HTR-8/SVneo (cell line): ENCODE measurements at regions not wholly inside any gene's neighbourhood (a gene's known extent, or its start where the extent isn't known, plus 50 kb on each side); places are given as distances from the start of the nearest gene placed in this dataset.

Source experiments
- DNase-seq: peaks from one replicate; pipeline ENCODE4 v3.0.0; 2011; ENCODE audit warnings: low spot score, mixed read lengths; ENCODE audit not compliant: insufficient read length
- FAIRE-seq: peaks from 2 replicates; lab custom pipeline; 2011; peaks lifted over from hg19 to GRCh38; lab: Jason Lieb, UNC

GRCh38 chr6:164532198-164533044 lies 777.0 kb downstream of the C6orf118 start:
- DNase-seq (no peak), FAIRE-seq (no peak)

- no peak for DNase-seq
- FAIRE-seq = no peak
Measured at GRCh38 chr6:164531736-164532135, 777.7 kb downstream of the C6orf118 start.

- FAIRE-seq (no peak), DNase-seq (no peak)
Measured at GRCh38 chr6:164528539-164528938, 780.9 kb downstream of the C6orf118 start.

DNA sequence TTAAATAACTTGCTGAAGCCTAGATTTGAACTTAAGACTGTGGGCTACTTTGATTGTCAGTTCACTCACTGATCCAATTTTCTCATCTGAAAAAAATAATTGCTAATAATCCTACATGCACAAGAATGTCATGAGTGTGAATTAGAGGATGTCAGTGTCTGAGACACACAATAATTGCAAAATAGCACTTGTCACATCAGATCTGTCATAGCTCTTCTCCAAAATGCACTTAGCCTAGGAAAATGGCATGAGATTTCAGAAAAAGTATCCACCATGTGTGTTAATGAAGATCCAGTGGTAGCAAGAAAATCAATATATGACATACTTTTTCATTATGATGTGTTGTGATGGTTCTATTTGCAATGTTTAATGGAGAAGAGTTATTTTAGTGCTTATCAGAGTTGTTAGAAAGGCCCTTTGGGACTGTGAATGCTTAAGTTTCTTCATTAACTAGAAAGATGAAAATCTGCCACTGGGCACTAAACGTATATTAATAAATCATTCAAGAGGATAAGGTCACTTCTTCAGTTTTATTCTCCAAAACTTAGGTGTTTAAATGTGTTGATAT lies 786.2 kb downstream of the C6orf118 start:
- FAIRE-seq = no peak
- DNase-seq = no peak

DNA sequence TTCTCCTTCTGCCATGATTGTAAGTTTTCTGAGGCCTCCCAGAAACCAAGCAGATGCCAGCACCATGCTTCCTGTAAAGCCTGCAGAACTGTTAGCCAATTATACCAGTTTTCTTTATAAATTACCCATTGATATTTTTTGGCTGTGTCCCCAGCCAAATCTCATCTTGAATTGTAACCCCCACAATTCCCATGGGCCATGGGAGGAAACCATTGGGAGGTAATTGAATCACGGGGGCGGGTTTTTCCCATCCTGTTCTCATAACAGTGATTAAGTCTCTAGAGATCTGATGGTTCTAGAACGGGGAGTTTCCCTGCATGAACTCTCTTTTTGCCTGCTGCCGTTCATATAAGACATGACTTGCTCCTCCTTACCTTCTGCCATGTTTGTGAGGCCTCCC lies 788.5 kb downstream of the C6orf118 start:
- FAIRE-seq (no peak), DNase-seq (no peak)

DNA sequence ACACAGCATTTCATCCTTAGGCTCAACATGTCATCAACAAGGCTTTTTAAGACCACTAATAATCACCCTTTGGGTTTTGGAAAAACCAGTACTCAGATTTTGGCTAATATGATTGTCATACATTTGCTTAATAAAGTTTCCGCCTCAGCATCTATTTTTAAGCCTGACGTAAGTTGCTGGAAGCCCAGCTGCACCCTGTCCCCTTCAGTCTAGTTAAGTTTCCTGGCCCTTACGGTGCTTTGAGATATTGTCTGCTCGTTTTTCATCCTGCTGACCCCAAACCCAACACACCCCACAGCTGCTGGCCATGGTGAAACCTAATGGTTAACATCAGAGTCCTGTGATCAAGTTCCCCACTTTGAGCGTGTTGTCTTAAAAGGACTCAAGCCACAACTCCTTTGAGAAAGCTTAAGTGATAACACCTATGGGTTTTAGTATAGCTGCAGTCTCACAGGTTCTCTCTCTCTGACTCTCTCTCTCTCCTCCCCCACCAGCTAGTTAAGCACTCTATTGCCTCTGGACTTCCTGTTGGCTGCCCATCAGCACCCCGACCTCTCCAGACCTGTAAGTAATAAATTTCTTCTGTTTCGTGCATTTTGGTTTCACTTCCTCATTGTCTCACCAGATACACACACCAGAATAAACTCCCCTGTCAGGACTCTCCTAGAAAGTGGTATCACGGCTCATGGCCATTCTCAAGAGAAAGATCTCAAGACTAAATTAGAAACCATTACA lies 802.0 kb downstream of the C6orf118 start:
- no peak for FAIRE-seq

GRCh38 chr6:164505425-164505824 lies 804.0 kb downstream of the C6orf118 start:
- no peak for DNase-seq
- no peak for FAIRE-seq

More for the DNA sequence above, 802.0 kb downstream of the C6orf118 start:
- DNase-seq = no peak

- FAIRE-seq (no peak), DNase-seq (no peak)
Measured at GRCh38 chr6:164502833-164503232, 806.6 kb downstream of the C6orf118 start.

GRCh38 chr6:164495882-164496495 lies 813.4 kb downstream of the C6orf118 start:
- FAIRE-seq (no peak), DNase-seq (no peak)

GRCh38 chr6:164478426-164478825 lies 831.0 kb downstream of the C6orf118 start:
- FAIRE-seq (no peak), DNase-seq (no peak)

GRCh38 chr6:164477790-164478189 lies 831.6 kb downstream of the C6orf118 start:
- DNase-seq (no peak), FAIRE-seq (no peak)

DNA sequence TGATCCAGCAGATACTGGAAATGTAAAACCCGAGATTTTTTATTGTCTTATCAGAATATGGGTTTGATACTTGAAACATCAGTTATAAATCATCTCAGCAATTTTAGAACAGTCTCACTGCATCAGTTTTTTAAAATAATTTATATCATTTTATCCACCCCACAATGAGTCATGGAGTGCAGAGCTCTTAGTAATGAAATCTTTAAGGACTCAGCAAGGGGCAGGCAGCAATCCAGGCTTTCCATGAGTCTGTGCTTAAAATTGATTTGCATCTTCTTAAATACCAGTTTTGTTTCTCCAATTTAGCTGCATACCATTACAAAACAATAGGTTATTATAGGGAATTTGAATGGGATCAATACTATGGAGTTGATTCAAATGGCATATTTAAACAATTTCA lies 832.3 kb downstream of the C6orf118 start:
- FAIRE-seq (no peak), DNase-seq (no peak)

DNA sequence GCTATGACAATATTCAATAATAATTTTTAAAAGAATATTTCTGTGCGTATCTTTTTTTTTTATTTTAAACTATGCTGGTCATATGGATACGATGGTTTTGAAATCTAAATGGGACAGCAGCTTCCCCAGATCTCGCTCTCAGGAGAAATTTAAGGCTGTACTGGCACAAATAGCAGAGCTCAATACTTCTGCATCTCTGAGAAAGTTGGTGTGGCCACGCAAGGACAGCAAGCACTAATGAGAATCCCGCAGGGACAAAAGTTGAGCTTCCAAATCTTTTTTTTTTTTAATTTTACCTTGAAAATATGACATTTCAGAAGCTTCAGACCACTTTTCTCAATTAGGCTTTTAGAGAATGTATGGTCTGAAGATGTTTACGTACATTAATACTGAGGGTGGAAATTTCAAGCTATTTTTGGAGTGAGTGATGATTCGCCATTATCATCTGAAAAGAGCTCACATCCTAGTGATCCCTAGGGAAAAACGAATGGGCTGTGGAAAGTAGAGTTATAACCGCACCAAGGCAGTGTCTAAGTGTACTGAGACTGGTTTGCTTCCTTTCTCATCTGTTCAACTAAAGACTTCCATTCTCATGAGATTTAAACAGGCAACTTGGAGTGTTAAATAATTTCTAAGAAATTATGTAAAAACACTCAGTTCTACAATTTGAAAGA lies 840.0 kb downstream of the C6orf118 start:
- DNase-seq = no peak
- no peak for FAIRE-seq

GRCh38 chr6:164455835-164456234 lies 853.6 kb downstream of the C6orf118 start:
- DNase-seq = no peak
- no peak for FAIRE-seq

GRCh38 chr6:164453835-164454234 lies 855.6 kb downstream of the C6orf118 start:
- no peak for FAIRE-seq
- DNase-seq = no peak

DNA sequence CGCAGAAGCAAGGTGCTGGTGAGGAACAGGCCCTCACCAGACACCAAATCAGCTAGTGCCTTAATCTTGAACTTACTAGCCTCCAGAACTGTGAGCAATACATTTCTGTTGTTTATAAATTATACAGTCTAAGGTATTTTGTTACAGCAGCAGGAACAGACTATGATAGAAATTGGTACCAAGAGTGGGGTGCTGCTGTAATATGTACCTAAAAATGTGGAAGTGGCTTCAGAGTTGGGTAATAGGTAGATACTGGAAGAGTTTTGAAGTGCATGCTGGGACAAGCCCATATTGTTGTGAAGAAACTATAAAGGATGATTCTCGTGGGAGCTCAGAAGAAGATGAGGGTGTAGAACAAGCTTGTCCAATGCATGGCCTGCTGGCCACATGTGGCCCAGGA lies 866.8 kb downstream of the C6orf118 start:
- no peak for DNase-seq
- no peak for FAIRE-seq

GRCh38 chr6:164439331-164439730 lies 870.1 kb downstream of the C6orf118 start:
- FAIRE-seq = no peak
- no peak for DNase-seq

DNA sequence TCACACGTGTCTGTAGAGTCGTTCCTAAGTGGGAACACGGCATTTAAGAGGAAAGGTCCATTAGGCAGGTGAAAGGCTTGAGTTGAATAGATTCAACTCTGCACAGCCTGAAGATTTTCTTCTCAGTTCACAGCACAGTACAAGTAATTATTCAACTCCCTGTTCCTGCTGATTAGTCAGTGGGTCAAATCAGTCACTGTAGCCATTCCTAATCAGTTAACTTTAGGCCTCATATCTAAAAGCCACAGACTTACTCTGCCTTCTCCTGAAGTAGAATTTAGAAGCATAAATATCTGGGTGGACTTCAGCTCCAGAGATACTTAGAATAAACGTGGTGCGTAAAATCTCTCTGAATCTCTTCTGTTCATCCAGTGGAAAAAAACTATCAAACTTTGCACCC lies 872.4 kb downstream of the C6orf118 start:
- DNase-seq (no peak), FAIRE-seq (no peak)

DNA sequence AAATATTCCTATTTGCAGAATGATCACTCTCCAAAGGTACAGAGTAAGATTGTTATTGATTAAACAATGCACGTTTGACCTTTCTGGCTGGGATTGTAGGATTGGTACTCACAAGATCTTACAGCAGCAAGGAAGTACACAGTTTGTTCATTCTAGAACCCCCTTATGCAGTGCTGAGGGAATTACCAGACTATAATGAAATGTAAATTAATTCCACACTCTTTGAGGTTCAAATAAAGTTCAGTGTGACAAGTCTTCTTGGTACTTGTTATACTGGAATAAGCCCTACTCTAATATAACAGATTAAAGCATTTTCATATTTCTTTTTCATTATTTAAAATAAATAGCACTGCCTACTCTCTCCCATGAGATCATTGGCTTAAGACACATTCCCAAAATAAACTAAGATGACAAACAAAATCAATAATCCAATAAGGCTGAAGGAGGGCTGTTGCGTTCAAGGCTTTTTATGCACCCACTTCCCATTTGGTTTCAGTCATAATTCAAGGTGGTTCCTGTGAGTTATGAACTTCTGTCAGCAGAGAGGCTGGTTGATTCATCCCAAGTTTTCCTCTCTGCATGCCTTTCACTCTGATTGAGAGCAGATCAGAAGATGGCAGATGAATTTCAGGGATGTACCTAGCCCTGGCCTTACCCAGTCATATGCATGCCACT lies 881.5 kb downstream of the C6orf118 start:
- FAIRE-seq = no peak
- no peak for DNase-seq

DNA sequence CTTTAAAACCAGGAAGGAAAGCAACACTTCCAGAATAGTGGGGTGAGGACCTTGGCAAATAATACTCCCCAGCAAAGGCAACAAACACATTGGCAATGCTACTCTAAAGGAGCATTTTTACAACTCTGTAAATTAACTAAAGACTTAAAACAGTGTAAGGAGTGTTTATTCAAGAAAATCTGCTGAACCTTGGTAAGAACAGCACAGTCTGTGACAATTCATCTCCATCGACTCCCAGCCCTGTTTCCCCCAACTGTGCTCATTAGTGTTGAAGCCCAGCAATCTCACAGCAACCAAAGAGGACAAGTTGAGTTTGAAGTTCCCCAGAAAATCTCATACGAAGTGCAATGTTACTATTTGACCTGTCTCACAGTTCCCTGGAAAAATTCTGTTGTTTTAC lies 884.9 kb downstream of the C6orf118 start:
- DNase-seq = no peak
- FAIRE-seq = no peak
